Prostate gland (tissue), 2 donors: ENCODE measurements at regions not wholly inside any gene's neighbourhood (a gene's known extent, or its start where the extent isn't known, plus 50 kb on each side); places are given as distances from the start of the nearest gene placed in this dataset.

Source experiments
- POLR2A ChIP-seq: fragments of 450-650 bp; IDR thresholded peaks from one replicate; pipeline ENCODE4 v1.6.1; 2016; ENCODE audit warnings: antibody characterized with exemption, mild to moderate bottlenecking
- POLR2AphosphoS5 ChIP-seq: sonication (generic); formaldehyde crosslinking; IDR thresholded peaks from one replicate; pipeline ENCODE4 v1.6.1; 2017; ENCODE audit warnings: antibody characterized with exemption
- TF ChIP-seq, protein P1 (sequence below), 4 experiments: fragments of 200-600 bp in 2 of 4; fragments of 450-650 bp in 2 of 4; sonication (generic) in 2 of 4; IDR thresholded peaks; 1 replicate in 3 of 4; 2 replicates in 1 of 4; pipeline ENCODE4 v1.5.1; 2016 to 2019; ENCODE audit warnings: antibody characterized with exemption in 4 of 4, mild to moderate bottlenecking in 2 of 4, moderate library complexity in 2 of 4

DNA sequence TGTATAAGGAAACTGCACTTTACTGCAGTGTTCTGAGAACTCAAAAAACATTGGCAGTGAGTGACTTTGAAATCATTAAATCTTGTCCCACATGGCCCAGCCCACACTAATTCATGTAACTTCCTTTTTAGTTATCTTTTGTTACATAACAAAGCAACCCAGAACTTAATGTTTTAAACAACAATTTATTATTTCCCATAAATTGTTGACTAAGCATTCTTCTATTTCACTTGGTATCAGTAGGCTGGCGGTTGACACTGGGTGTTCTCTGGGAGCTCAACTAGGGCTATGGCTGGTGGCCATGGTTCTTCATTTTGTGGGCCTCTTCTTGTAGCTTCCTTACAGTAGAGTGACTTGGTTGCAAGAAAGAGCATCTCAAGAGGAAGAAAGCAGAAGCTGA lies 278.4 kb downstream of the RASEF start:
- TF ChIP-seq, protein P1, sequence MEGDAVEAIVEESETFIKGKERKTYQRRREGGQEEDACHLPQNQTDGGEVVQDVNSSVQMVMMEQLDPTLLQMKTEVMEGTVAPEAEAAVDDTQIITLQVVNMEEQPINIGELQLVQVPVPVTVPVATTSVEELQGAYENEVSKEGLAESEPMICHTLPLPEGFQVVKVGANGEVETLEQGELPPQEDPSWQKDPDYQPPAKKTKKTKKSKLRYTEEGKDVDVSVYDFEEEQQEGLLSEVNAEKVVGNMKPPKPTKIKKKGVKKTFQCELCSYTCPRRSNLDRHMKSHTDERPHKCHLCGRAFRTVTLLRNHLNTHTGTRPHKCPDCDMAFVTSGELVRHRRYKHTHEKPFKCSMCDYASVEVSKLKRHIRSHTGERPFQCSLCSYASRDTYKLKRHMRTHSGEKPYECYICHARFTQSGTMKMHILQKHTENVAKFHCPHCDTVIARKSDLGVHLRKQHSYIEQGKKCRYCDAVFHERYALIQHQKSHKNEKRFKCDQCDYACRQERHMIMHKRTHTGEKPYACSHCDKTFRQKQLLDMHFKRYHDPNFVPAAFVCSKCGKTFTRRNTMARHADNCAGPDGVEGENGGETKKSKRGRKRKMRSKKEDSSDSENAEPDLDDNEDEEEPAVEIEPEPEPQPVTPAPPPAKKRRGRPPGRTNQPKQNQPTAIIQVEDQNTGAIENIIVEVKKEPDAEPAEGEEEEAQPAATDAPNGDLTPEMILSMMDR (IDR thresholded peaks at IDR 0.05) = no peak
- TF ChIP-seq POLR2A (no peak), POLR2AphosphoS5 (no peak)
